GM12878 (cell line): ENCODE measurements at regions not wholly inside any gene's neighbourhood (a gene's known extent, or its start where the extent isn't known, plus 50 kb on each side); places are given as distances from the start of the nearest gene placed in this dataset.

Source experiments
- ATAC-seq: fragments of 200-7000 bp; cut with Tn5 transposase; 3 replicates; pipeline ENCODE4 v1.9.1; 2020; ENCODE audit warnings: mild to moderate bottlenecking, moderate library complexity
- BruUV-seq: library from RNA; stranded (reverse); fragments of 400-500 nt; replicated peaks from 2 replicates; lab custom pipeline; 2021; lab: Mats Ljungman, UMichigan
- CTCF ChIA-PET: fragments of 300-600 bp; sonication (Branson Sonifier 250); formaldehyde crosslinking; extraction: SDS; loops from one replicate; lab custom pipeline; 2021; ENCODE audit warnings: inconsistent platforms; lab: Yijun Ruan, JAX
- POLR2A ChIA-PET: fragments of 350-600 bp; formaldehyde crosslinking; extraction: SDS; loops from one replicate; lab custom pipeline; 2021; ENCODE audit warnings: inconsistent platforms; lab: Charles Lee
- RAD21 ChIA-PET: fragments of 300-600 bp; sonication (Branson Sonifier 250); formaldehyde crosslinking; loops from one replicate; lab custom pipeline; 2023; ENCODE audit warnings: antibody characterized with exemption; ENCODE audit not compliant: unreplicated experiment; lab: Charles Lee
- SMC1A ChIA-PET: fragments of 300-600 bp; sonication (Branson Sonifier 250); formaldehyde crosslinking; loops from one replicate; lab custom pipeline; 2023; ENCODE audit not compliant: unreplicated experiment, uncharacterized antibody; lab: Charles Lee
- DNase-seq: peaks from one replicate; pipeline ENCODE4 v3.0.0-alpha.2; 2011; ENCODE audit warnings: low read depth, low spot score
- FAIRE-seq: peaks from 3 replicates; lab custom pipeline; 2011; peaks lifted over from hg19 to GRCh38; lab: Jason Lieb, UNC
- H2AFZ ChIP-seq: 2 replicates; pipeline ENCODE4 v1.6.0; 2011; ENCODE audit warnings: low read depth, low read length, control low read depth; ENCODE audit not compliant: control insufficient read depth
- H3K27ac ChIP-seq: 2 replicates; pipeline ENCODE4 v1.5.1; 2011; ENCODE audit warnings: control low read depth; ENCODE audit not compliant: control insufficient read depth, insufficient read depth
- H3K27me3 ChIP-seq, 2 experiments: replicated peaks in 1 of 2; 2 replicates each; pipeline versions ENCODE4 v1.6.0 to v1.6.1; 2011; ENCODE audit warnings: low read length in 1 of 2; ENCODE audit not compliant: control insufficient read depth in 2 of 2, insufficient read depth in 2 of 2
- H3K36me3 ChIP-seq, 2 experiments: 2 replicates each; pipeline ENCODE4 v1.5.1; 2011; ENCODE audit warnings: low read length in 1 of 2; ENCODE audit not compliant: control insufficient read depth in 2 of 2, insufficient read depth in 2 of 2
- H3K4me1 ChIP-seq: 2 replicates; pipeline ENCODE4 v1.6.1; 2011; ENCODE audit warnings: mild to moderate bottlenecking, low read length, moderate library complexity, mixed read lengths; ENCODE audit not compliant: control insufficient read depth, insufficient read depth
- H3K4me2 ChIP-seq: 2 replicates; pipeline ENCODE4 v1.6.0; 2011; ENCODE audit warnings: control low read depth; ENCODE audit not compliant: control insufficient read depth, insufficient read depth
- H3K4me3 ChIP-seq: fragments of 200-600 bp; sonication (generic); 2 replicates; pipeline ENCODE4 v1.5.1; 2016
- H3K79me2 ChIP-seq: 2 replicates; pipeline ENCODE4 v1.6.0; 2011; ENCODE audit warnings: low read length; ENCODE audit not compliant: control insufficient read depth, insufficient read depth
- H3K9ac ChIP-seq: 2 replicates; pipeline ENCODE4 v1.8.0; 2011; ENCODE audit warnings: low read length, control low read depth, mixed read lengths; ENCODE audit not compliant: control insufficient read depth, insufficient read depth
- H3K9me3 ChIP-seq: replicated peaks from 3 replicates; pipeline ENCODE4 v1.5.1; 2011; ENCODE audit warnings: mild to moderate bottlenecking, low read length; ENCODE audit not compliant: control insufficient read depth, insufficient read depth
- H4K20me1 ChIP-seq: 2 replicates; pipeline ENCODE4 v1.6.0; 2011; ENCODE audit not compliant: control insufficient read depth, insufficient read depth
- E4F1 ChIP-seq: fragments of 450-650 bp; IDR thresholded peaks from 2 replicates; pipeline ENCODE4 v1.6.1; 2018; ENCODE audit warnings: borderline replicate concordance, mild to moderate bottlenecking; ENCODE audit not compliant: partially characterized antibody
- HDAC2 ChIP-seq: fragments of 200-600 bp; sonication (generic); IDR thresholded peaks from 2 replicates; pipeline ENCODE4 v1.6.1; 2017
- NFYA ChIP-seq: IDR thresholded peaks from 2 replicates; pipeline ENCODE4 v1.6.1; 2011; ENCODE audit warnings: low read depth, mild to moderate bottlenecking, low read length, improper control_type of control experiment, borderline replicate concordance
- SPI1 ChIP-seq: IDR thresholded peaks from 2 replicates; pipeline ENCODE4 v1.6.1; 2011; ENCODE audit warnings: low read depth, mild to moderate bottlenecking, low read length, moderate library complexity, borderline replicate concordance; ENCODE audit not compliant: insufficient read depth
- WGBS: methylation state at CpG from one replicate; pipeline ENCODE4 v1.1.6; 2016; ENCODE audit warnings: low lambda C conversion rate; ENCODE audit not compliant: insufficient replicate concordance, insufficient coverage; ENCODE audit errors: missing lambda C conversion rate; 5-methylcytosine and 5-hydroxymethylcytosine counted together
- in situ Hi-C: fragments of 300-500 bp; cut with MboI; formaldehyde crosslinking; loops from 9 replicates; pipeline ENCODE4 v1.14.3; 2018; ENCODE audit warnings: mixed read lengths
- intact Hi-C: fragments of 100-400 bp; cut with micrococcal nuclease; formaldehyde crosslinking; loops from one replicate; pipeline ENCODE4 v1.14.2; 2022; ENCODE audit not compliant: unreplicated experiment
- TF ChIP-seq, protein P1 (sequence below): IDR thresholded peaks from 2 replicates; pipeline ENCODE4 v1.6.1; 2012; ENCODE audit warnings: low read depth, low read length, improper control_type of control experiment

DNA sequence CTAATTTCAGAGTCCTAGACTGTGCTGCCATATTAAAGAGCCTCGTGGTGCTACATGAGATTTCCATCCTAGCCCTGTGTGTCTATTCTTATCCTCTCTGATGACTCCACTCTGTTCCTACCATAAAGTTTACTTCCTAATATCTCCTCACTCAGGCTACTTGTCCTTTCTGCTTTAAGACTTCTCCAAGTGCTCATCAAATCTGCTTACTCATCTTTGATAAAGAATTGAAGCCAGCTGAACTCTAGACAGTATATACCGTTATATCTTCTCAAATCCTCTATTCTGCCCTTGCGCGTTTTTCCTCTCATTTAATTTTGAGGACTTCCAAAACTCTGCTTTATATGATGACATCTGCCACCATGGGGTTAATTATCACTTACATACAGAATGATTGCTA, 539.5 kb downstream of the HAPSTR1 start:
- DNase-seq (no peak), ATAC-seq (no peak), FAIRE-seq (no peak)
- H3K4me3 ChIP-seq = no peak overlapping the region
- no peak overlapping the region for H3K4me2 ChIP-seq
- ChIA-PET CTCF (no interaction called here), RAD21 (no interaction called here), POLR2A (no interaction called here), SMC1A (no interaction called here)
- BruUV-seq = no TSS peak
- no peaks in the 10 kb centered on the region for H3K4me1 ChIP-seq
- no peak overlapping the region for H2AFZ ChIP-seq
- H3K9ac ChIP-seq = no peak overlapping the region
- H3K27ac ChIP-seq = no peak overlapping the region
- in situ Hi-C loops (no loop called here), intact Hi-C loops (no loop called here)
- no peaks in the 10 kb centered on the region for H3K9me3 ChIP-seq
- no peaks in the 10 kb centered on the region for H4K20me1 ChIP-seq
- 39% methylated on average over 4 of the region's 4 CpGs for WGBS
- H3K27me3 ChIP-seq = no peaks in the 10 kb centered on the region
- no peak for TF ChIP-seq NFYA
- no peak for TF ChIP-seq HDAC2
- no peak for TF ChIP-seq E4F1
- TF ChIP-seq, protein P1, sequence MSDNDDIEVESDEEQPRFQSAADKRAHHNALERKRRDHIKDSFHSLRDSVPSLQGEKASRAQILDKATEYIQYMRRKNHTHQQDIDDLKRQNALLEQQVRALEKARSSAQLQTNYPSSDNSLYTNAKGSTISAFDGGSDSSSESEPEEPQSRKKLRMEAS = no peak
- no peak for TF ChIP-seq SPI1
- H3K79me2 ChIP-seq = no peaks in the 10 kb centered on the region
- no peaks in the 10 kb centered on the region for H3K36me3 ChIP-seq
